ENCODE measurements at regions not wholly inside any gene's neighbourhood (a gene's known extent, or its start where the extent isn't known, plus 50 kb on each side); places are given as distances from the start of the nearest gene placed in this dataset.

DNA sequence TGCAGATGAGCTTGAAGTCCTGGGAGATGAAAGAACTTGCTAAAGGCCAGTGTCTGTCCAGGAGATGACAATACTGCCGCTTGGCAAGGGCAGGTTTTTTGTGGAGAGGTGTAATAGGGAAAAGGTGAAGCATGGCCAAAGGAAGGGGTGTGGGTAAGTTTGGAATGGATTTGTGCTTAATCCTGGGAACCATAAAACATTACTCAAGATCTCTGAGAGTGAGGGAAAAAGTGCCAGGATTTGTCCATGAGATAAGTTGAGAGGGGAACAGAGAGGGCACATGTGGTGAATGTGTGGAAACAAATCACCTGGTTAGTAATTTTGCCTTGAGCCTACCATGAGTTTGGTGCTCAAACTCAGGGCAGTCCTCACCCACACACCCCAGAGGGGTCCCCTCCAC, 108.8 kb upstream of the CD180 start:
- TF ChIP-seq, protein P1, sequence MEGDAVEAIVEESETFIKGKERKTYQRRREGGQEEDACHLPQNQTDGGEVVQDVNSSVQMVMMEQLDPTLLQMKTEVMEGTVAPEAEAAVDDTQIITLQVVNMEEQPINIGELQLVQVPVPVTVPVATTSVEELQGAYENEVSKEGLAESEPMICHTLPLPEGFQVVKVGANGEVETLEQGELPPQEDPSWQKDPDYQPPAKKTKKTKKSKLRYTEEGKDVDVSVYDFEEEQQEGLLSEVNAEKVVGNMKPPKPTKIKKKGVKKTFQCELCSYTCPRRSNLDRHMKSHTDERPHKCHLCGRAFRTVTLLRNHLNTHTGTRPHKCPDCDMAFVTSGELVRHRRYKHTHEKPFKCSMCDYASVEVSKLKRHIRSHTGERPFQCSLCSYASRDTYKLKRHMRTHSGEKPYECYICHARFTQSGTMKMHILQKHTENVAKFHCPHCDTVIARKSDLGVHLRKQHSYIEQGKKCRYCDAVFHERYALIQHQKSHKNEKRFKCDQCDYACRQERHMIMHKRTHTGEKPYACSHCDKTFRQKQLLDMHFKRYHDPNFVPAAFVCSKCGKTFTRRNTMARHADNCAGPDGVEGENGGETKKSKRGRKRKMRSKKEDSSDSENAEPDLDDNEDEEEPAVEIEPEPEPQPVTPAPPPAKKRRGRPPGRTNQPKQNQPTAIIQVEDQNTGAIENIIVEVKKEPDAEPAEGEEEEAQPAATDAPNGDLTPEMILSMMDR (IDR thresholded peaks at IDR 0.05) = no peak
- no peak for TF ChIP-seq POLR2A (IDR thresholded peaks at IDR 0.05)
- no peak for TF ChIP-seq EP300 (IDR thresholded peaks at IDR 0.05)

All from tibial nerve (tissue), 4 donors.